Epithelial cell of esophagus (primary cell): ENCODE measurements at regions not wholly inside any gene's neighbourhood (a gene's known extent, or its start where the extent isn't known, plus 50 kb on each side); places are given as distances from the start of the nearest gene placed in this dataset.
A peak's percentile ranks its signal among the peaks of the same experiment; 100 is the strongest.

Experiments used
- DNase-seq: peaks from one replicate; pipeline ENCODE4 v3.0.0; 2010; ENCODE audit warnings: low read depth
- H3K4me3 ChIP-seq: 2 replicates; pipeline ENCODE4 v1.5.1; 2011; ENCODE audit warnings: mild to moderate bottlenecking, low read length, control low read depth
- TF ChIP-seq, protein P1 (sequence below): IDR thresholded peaks from 2 replicates; pipeline ENCODE4 v1.5.1; 2011; ENCODE audit warnings: low read depth, mild to moderate bottlenecking, low read length, control low read depth, inconsistent platforms; ENCODE audit not compliant: insufficient read depth; ENCODE audit errors: missing control alignments

GRCh38 chr3:88369767-88370166 lies 220.0 kb downstream of the C3orf38 start:
- TF ChIP-seq, protein P1, sequence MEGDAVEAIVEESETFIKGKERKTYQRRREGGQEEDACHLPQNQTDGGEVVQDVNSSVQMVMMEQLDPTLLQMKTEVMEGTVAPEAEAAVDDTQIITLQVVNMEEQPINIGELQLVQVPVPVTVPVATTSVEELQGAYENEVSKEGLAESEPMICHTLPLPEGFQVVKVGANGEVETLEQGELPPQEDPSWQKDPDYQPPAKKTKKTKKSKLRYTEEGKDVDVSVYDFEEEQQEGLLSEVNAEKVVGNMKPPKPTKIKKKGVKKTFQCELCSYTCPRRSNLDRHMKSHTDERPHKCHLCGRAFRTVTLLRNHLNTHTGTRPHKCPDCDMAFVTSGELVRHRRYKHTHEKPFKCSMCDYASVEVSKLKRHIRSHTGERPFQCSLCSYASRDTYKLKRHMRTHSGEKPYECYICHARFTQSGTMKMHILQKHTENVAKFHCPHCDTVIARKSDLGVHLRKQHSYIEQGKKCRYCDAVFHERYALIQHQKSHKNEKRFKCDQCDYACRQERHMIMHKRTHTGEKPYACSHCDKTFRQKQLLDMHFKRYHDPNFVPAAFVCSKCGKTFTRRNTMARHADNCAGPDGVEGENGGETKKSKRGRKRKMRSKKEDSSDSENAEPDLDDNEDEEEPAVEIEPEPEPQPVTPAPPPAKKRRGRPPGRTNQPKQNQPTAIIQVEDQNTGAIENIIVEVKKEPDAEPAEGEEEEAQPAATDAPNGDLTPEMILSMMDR: no peak
- no peak for DNase-seq
- H3K4me3 ChIP-seq: no peak overlapping the region

DNA sequence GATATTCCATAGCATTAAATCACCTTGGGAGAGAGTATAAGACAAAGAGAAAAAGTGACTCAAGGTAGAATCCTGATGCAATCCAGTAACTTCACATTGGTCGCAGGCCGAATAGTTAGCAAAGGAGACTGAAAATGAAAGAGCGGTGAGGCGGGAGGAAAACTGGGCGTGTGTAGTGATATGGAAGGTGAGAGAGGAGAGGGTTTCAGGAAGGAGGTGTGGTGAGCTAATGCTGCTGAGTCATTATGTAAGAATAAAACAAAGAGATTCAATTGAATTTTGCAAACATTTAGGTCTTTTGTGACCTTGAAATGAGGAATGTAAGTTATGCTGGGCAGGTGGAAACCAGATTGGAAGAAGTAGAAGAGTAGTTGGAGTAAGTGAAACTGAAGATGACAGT lies 235.3 kb downstream of the C3orf38 start:
- peak; percentile 36 for DNase-seq
- TF ChIP-seq, protein P1: no peak
- H3K4me3 ChIP-seq: no peak overlapping the region

- no peak overlapping the region for H3K4me3 ChIP-seq
- TF ChIP-seq, protein P1: no peak
- DNase-seq: no peak
Measured at GRCh38 chr3:88398581-88398980, 248.8 kb downstream of the C3orf38 start.

GRCh38 chr3:88403319-88403718 lies 253.6 kb downstream of the C3orf38 start:
- no peak overlapping the region for H3K4me3 ChIP-seq
- DNase-seq: no peak
- TF ChIP-seq, protein P1: no peak

- H3K4me3 ChIP-seq: no peak overlapping the region
- TF ChIP-seq, protein P1: no peak
- no peak for DNase-seq
Measured at GRCh38 chr3:88408097-88408496, 258.3 kb downstream of the C3orf38 start.

DNA sequence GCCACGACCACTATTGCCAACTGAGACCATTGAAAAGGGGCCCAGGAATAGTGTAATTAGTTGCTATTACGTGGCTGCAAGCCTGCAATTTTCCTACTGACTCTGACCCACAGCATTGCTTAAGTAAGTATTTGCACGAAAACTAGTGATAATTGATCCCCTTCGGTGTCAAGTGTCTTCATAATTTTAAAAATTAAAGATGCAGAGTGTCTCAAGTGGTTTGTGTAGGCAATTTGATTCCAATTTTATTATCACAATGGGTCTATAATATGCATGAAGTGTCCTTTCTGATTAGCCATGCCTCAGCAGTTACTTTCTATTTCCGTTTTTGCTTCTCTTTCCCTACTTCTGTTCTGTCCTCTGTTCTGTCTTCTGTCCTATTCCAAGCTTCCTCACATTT lies 259.2 kb downstream of the C3orf38 start:
- TF ChIP-seq, protein P1: no peak
- DNase-seq: no peak
- no peak overlapping the region for H3K4me3 ChIP-seq

GRCh38 chr3:88410259-88410658 lies 260.5 kb downstream of the C3orf38 start:
- no peak for DNase-seq
- no peak overlapping the region for H3K4me3 ChIP-seq
- TF ChIP-seq, protein P1: no peak
